ENCODE measurements at regions not wholly inside any gene's neighbourhood (a gene's known extent, or its start where the extent isn't known, plus 50 kb on each side); places are given as distances from the start of the nearest gene placed in this dataset.

DNA sequence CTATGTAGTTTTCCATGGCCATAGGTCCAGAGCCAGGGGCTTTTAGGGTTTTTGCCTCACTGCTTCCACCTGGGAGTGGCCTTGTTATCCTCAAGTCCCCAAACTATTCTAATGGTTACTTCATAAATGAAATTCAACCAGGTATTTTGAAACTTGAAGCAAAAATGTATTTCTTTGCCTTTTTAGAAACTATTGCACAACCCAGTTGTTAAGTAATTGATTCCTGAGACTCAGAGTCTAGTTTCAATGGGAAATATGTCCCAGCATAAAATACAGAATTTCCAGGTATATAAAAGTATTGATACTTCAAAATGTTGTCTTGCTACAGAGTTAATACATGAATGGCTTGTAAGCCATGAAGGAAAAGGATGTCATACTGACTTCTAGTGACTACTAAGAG, 456.2 kb upstream of the DAB2 start:
- DNase-seq (ENCODE audit: low spot score) = no peak

DNA sequence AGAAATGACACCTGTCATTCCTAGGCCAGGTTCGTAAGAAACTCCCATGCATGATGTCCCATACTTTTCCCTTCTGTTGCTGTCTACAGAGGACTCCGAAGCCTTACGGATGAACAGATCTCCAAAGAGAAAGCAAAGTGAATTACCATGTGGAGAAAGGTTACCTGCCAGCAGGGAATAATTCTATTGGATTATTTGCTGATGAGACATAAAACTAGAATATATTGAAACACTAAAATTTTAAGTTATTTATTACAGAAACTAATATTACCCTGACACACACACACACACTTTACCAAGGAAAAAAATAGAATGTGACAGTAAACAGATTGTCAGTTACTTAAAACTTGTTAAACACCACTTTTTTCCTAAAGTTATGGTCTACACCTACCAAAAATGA, 452.7 kb upstream of the DAB2 start:
- no peak for DNase-seq (ENCODE audit: low spot score)

DNA sequence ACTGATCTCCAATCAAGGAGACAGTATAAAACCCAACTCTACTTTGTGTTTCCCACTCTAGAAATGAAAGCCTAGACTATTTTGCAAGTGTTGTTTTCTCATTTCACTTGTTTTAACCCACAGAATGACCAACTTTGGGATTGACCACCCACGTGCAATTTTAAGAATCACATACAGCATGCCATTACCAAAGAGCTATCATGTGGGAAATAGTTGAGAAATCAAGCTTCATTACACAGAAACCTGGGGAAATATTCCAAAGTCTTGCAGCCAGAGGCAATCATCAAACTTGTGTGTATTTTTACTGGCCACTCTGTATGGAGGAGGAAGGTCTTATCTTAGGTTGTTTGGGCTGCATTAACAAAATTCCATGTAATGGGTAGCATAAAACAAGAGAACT, 451.4 kb upstream of the DAB2 start:
- no peak for DNase-seq (ENCODE audit: low spot score)

DNA sequence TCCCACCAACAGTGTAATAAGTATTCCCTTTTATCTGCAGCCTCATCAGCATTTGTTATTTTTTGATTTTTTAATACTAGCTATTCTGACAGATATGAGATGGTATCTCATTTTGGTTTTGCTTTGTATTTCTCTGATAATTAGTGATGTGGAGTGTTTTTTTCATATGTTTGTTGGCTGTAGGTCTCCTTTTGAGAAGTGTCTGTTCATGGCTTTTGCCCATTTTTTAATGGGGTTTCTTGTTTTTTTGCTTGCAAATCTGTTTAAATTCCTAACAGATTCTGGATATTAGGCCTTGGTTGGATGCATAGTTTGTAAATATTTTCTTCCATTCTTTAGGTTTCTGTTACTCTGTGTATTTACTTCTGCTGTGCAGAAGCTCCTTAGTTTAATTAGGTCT, 445.4 kb upstream of the DAB2 start:
- no peak for DNase-seq (ENCODE audit: low spot score)

DNA sequence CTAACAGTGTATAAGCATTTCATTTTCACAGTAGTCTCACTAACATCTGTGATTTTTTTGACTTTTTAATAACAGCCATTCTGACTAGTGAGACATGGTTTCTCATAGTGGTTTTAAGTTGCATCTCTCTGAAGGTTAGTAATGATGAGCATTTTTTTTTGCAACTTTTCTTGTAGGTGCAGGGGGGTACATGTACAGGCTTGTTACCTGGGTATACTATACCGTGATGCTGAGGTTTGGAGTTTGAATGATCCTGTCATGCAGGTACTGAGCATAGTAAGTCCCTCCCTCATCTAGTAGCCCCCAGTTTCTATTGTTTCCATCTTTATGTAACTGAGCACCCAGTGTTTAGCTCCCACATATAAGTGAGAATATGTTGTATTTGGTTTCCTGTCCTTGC, 444.6 kb upstream of the DAB2 start:
- no peak for DNase-seq (ENCODE audit: low spot score)

DNA sequence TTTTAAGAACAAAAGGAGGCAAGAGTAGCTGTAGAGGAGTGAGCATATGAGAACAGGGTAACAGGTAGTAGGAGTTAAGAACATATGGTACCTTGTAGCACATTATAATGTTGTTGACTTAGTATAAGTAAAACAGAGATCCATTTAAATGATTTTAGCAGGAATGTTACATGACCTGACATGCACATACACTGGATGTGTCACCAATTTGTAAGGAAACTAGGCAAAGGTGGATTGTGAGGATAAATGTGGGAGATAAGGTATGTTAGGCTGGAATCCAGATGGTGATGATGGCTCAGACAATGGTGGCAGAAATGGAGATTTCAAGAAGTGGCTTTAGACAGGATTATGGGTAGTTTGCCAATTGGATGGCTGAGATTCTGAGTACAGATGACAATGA, 443.1 kb upstream of the DAB2 start:
- DNase-seq (ENCODE audit: low spot score) = no peak

DNA sequence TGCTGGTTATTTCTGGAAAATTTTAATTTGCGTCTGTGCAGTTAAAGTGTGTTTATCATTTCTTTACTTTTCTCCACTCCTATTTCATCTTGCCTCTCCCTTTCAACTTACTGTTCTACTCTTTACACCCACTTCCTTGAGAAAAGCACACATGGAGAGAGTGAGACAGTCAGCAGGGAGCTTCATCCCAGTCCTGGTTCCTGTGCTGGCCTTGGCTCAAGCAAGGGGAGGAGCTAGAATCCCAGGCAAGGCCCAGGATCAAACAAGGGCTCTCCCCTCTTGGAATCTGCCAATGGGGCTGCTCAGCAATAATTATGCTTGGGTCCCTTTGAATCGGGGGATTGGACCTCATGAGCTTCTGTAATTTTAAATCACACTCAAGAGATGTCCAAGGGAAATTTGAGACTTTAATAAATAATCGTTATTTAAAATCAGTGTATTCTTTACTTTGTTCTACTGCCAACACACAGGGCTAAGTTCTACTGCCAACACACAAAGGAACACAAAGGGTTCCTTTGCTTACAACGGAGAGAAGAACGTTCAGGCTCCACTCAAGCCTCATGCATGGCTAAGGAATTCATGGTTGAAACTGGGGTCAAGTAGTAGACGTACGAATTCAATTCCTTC, 439.3 kb upstream of the DAB2 start:
- DNase-seq (ENCODE audit: low spot score) = no peak

DNA sequence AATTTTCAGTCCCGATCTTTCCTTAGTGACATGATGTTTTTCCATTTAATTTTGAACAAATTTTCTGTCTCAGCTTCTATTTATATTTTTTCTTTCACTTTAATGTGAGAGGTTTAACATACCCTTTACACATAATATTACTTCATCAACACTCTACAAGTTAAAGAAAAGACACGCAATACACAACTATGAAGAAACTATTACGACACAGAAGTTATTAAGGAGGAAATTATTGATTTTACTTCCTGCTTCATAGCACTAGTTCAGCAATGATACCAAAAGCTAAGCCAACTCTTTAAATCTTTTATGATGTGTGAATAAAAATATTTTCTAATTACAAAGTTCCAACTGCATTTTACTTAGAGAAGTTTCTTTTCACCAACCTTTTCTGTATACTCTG, 432.3 kb upstream of the DAB2 start:
- no peak for DNase-seq (ENCODE audit: low spot score)

DNA sequence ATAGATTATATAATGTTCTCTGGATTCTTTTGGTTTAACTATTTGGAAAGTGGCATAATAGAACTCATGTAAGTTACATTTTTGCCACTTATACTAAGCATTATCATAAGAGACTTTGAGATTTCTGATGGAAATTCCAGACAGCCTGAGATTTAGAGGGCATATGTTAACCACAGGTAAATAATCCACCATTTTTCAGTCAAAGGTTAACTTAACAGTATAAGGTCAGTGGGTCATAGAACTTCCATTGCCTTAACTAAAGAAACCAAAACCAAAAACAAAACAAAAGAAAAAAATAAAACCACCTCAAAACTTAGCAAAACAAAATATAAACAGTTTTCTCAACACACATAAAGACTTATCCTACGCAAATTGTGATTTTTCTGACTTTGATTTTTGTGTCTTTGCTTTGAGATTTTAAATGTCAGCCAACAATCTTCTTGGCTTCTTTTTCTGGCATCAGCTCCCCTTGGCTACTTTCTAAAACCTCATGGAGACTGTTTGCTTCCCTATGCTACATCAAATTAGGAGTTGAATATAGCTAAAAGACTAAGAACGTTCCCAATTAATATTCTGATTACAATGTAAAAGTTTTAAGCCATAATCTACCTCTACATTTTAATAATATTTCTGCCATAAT, 430.1 kb upstream of the DAB2 start:
- DNase-seq (ENCODE audit: low spot score) = no peak

DNA sequence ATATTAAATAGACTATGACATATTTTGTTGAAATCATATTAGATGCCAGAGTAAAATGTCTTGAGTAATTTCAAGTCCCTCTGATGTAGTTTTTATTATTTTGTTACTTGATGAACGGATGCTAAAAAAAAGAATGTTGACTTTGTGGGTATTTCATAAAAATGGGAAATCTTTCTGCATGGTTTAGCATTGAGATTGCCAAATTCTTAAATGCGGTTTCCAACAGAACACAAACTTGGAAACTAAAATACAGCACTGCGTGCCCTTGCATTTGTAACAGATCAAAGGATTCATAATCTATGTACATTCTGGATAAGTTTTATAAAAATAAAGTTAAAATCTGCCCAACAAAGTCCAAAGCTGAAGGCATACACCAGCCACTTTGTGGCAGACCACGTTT, 425.5 kb upstream of the DAB2 start:
- DNase-seq (ENCODE audit: low spot score) = no peak

DNA sequence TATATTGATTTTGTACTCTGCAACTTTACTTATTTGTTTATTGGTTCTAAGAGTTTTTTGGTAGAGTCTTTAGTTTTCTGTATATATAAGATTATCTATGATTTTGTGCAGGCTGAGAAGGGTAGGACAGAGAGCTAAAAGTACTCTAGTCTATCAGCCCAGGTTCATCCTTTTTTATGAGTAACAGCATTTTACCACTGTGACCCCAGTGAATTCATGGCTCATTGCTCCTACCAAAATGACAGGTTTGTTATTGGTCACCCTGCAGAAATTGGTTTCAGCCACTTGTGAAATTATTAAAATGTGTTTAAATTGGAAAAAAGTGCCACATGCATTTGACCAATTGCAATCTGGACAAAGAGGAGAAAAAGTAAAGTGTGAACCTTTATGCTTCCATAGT, 421.4 kb upstream of the DAB2 start:
- DNase-seq (ENCODE audit: low spot score) = no peak

DNA sequence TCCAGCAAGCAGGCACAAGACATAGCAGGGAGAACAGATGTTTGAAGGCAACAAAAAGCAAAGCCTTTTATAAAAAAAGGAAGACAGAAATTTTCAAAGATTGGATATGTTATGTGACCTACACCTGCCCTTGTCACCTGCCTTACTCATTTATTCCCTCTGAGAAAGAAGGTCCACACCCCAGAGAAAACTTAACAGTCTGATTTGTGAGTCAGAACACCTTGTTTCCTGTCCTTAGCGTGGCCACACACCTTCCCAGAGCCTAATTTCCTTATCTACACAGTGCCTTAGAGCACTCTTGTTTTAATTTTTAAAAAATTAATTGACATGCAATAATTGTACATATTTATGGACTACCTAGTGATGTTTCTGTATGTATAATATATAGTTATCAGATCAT, 419.0 kb upstream of the DAB2 start:
- no peak for DNase-seq (ENCODE audit: low spot score)

DNA sequence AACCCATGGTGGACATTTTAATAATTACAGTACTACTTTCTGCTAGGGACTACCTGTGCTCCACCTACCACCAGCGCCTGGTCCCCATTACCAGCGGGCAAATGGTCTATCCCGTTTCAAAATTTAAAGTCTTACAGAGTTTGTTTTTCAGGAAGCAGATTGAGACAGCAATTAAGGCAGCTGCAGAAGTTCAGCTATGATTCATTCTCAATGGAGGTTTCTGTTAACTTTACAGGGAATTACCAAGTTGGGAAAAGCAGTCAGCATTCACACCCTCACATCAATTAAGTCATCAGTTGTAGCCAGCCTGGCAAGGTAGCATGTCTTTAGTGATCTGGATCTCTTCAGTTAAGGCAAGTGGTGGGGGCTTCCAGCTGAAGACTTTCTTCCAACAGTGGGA, 410.6 kb upstream of the DAB2 start:
- no peak for DNase-seq (ENCODE audit: low spot score)

DNA sequence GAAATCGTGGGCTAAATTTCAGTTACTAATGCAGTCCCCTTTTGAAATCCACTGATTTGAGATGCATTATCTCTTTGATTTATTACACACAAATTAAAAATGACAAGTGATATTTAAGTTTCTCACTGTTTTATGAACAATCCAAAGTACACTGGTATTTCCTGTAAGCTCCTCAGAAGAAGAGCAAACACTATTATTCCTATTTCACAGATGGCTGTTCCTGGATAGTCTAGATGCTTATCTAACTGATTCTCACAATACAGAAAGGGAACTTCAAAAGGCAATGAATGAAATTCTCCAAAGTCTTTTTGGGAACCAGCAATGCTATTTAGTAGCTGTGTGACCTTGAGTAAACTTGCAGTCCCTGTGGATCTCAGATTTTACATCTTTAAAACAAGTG, 404.7 kb upstream of the DAB2 start:
- DNase-seq (ENCODE audit: low spot score) = no peak

DNA sequence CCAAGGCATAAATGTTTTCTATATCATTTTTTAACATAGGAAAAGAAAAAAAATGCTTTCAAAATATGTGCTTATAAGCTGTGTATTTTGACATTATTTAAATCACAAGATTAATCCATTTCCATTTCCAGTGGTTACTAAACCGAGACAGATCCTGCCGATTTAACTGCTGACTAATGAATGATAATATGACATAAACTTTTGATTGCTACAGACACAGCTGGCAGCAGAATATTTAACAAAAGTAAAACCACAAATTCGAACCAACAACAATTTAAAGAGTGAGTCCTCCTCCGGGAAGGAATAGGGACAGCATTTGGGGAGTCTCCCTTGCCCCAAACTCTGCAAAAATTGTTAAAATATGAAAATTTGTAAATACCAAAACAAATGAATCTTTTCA, 401.3 kb upstream of the DAB2 start:
- no peak for DNase-seq (ENCODE audit: low spot score)

DNA sequence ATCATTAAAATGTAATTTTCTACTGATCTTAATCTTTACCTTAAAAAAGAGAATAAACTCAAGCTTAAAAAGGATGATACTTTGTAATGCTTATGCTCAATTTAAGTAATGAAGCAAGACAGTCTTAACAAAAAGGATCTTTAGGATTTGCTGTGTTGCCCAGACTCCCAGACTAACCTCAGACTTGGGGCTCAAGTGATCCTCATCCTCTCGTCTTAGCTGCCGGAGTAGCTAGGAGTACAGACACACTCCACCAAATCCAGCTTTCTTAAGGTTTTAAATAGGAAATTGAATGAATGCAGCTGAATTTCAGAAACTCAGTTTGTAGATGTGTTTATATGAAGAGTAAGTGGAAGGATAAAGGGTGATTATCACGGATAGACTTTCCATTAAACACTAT, 400.5 kb upstream of the DAB2 start:
- no peak for DNase-seq (ENCODE audit: low spot score)

DNA sequence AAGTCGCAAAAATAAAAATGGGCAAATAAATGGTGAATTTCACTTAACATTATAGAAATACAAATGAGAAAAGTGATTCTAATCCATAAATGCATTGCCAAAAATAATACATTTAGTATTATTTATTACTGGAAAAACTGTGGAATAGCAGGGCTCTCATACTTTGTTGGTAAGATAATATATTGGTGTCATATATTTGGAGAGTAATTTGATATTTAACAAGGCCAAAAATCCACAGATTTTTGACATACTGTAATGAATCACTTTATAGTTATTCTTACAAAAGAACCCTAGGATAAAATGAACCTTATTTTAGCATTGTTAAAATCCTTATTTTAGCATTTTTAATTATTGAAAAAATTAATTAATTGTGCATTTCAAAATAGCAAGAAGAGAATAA, 397.2 kb upstream of the DAB2 start:
- DNase-seq (ENCODE audit: low spot score) = no peak

DNA sequence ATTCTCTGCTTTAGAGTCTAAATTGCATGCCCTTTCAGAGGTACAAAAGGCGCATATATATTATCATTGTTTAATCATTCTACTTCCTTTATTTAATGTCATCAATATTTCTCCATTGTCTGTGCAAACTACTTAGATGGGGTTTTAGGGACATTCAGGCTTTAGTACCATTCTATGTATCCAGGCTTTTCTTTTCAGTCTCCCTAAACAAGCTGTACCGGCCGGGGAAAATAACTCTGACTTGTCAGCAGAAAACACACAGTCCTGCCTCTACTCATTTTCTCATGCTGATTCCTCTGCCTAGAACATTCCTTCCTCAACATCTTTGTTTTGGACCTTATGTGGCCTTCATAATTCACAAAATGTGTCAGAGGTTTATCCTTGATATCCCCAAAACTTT, 392.1 kb upstream of the DAB2 start:
- DNase-seq (ENCODE audit: low spot score) = no peak

DNA sequence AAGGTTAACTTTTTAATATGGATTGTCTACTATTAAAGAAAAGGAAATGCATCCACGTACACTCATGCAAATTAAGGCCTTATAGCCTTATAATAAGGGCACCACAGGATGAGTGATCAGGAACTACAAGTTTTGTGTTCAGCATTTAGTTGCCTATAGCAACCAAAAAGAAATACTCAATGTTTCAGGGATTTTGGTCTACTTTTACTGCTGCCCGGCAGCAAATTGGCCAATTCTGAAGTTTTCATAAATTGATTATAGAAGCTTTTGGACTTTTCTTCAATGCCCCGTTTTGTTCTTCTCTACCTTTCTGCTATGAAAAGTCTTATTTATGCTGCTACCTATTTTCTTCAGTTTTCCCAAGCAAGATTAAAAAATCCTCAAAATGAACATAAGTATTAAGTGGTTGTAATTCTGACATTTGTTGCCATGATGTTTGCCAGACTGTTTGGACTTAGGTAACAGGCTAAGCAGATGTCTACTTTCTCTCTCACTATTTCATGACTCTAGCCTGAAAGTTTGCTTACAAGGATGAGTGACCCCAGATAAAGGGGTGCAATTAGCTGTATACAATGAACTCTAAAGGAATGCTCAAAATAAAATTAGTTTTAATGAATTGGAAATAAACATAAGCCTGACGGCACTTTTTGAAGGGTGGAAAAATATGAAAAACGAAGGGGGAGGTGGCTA, 391.5 kb upstream of the DAB2 start:
- DNase-seq (ENCODE audit: low spot score) = no peak

DNA sequence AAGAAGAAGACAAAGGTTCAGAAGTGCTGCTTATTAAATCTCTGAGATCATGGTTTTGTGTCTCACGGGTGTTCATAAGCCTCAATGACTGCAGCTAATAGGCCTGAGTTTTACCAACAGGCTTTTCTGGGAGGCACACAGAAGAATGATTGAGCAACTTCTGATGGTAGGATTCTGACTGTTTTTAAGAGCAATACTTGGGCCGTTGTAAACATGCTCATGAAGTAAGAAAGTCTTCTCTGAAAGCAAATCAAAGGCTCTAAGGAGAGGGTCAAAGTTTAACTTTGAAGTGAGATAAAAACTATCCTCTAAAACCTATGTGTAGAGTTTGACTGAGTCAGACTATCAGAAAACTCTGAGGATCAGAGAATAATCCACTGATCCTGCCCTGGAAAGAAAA, 390.9 kb upstream of the DAB2 start:
- no peak for DNase-seq (ENCODE audit: low spot score)

DNA sequence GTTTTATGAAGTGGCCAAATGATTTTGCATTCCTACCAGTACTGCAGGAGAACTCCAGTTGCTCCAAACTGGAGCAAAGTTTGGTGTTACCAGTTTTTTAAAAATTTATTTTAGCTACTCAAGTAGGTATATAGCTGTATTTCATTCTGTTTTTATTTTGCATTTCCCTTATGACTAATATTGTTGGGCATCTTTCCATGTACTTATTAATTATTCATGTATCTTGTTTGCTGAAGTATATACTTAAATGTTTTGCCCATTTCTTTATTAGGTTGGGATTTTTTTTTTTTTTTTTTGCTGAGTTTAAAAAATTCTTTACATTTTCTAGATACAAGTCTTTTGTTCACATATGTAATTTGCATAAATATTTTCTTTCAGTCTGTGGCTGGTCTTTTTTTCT, 386.6 kb upstream of the DAB2 start:
- no peak for DNase-seq (ENCODE audit: low spot score)

DNA sequence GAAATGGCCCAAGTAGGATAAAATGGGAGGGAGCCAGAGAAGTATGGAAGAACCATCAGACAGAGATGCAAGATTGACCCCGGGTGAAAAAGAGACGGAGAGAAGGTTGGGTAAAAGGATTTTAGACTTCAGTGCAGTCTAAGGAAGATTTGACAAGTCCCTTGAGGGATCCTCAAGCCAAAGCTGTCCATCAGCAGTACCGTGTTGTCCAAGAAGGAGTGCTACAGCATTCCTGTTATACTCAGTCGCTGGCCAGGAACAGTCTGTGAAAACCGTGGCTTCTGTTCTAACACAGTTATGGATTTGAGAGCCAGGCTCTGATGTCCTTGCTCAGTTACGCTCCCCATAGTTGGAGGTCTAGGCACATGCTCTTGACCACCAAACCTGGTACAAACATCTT, 383.9 kb upstream of the DAB2 start:
- DNase-seq (ENCODE audit: low spot score) = no peak

DNA sequence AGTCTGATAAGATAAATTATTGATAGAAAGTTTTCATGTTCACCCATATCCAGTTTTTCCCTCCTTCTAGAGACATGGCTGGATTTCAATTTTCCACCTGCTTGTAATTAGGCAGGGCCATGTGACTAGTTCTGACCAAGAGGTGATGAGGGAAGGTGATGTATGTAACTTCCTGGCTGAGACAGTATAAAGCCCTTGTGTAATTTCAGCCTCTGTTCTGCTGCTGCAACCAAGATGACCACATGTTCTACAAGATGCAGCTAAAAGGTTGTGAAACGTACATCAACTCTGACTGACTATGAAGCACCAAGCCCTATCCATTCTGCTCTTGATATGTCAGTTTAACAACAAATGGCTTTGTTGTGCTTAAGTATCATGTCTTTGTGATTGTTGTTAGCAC, 376.5 kb upstream of the DAB2 start:
- DNase-seq (ENCODE audit: low spot score) = no peak

DNA sequence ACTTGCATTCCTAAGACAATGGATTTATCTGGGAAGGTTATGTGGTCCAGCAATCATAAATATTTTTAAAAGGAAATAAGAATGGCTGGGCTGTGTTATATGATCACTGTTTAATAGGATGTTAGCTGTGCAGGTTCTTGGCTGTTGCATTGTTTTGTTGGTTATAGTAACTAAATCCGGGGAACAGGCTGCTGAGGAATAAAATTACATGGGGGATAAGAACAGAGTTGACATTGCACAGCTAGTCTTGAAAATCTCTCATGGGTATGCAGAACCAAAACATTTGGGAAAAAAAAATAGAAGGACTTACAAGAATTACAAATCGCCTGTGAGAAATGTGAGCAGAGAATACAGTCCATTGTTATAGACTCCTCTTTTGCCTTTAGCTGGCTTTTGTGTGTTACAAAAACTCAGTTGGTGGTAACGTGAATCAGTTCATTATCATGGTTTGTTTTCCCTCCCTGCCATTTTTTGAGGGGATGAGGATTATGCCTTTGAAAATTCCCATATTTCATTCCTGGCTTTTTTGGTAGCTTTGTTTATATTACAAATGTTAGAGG, 375.3 kb upstream of the DAB2 start:
- no peak for DNase-seq (ENCODE audit: low spot score)

All from hematopoietic multipotent progenitor cell treated with erythropoietin and hydrocortisone succinate and interleukin-3 and kit ligand, for 17 days (in vitro differentiated cells).